ENCODE measurements at regions not wholly inside any gene's neighbourhood (a gene's known extent, or its start where the extent isn't known, plus 50 kb on each side); places are given as distances from the start of the nearest gene placed in this dataset.

DNA sequence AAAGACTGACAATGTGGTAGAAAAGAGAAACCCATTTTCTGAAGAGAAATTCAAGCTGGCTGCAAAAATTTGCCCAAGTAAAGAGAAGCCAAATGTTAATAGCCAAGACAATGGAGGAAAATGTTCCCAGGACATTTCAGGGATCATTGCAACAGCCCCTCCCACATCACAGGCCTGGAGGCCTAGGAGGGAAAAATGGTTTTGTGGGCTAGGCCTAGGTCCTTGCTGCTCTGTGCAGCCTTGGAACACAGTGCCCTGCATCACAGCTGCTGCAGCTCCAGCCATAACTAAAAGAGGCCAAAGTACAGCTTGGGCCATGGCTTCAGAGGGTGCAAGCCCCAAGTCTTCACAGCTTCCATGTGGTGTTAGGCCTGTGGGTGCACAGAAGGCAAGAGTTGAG, 332.4 kb upstream of the LRIG3 start:
- TF ChIP-seq POLR2A (IDR thresholded peaks at IDR 0.05) = no peak
- TF ChIP-seq, protein P1, sequence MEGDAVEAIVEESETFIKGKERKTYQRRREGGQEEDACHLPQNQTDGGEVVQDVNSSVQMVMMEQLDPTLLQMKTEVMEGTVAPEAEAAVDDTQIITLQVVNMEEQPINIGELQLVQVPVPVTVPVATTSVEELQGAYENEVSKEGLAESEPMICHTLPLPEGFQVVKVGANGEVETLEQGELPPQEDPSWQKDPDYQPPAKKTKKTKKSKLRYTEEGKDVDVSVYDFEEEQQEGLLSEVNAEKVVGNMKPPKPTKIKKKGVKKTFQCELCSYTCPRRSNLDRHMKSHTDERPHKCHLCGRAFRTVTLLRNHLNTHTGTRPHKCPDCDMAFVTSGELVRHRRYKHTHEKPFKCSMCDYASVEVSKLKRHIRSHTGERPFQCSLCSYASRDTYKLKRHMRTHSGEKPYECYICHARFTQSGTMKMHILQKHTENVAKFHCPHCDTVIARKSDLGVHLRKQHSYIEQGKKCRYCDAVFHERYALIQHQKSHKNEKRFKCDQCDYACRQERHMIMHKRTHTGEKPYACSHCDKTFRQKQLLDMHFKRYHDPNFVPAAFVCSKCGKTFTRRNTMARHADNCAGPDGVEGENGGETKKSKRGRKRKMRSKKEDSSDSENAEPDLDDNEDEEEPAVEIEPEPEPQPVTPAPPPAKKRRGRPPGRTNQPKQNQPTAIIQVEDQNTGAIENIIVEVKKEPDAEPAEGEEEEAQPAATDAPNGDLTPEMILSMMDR (IDR thresholded peaks at IDR 0.05) = no peak
